ENCODE measurements at regions not wholly inside any gene's neighbourhood (a gene's known extent, or its start where the extent isn't known, plus 50 kb on each side); places are given as distances from the start of the nearest gene placed in this dataset.

- no peak for DNase-seq
Observed at GRCh38 chr4:11765849-11766453, 337.3 kb upstream of the HS3ST1 start.

DNA sequence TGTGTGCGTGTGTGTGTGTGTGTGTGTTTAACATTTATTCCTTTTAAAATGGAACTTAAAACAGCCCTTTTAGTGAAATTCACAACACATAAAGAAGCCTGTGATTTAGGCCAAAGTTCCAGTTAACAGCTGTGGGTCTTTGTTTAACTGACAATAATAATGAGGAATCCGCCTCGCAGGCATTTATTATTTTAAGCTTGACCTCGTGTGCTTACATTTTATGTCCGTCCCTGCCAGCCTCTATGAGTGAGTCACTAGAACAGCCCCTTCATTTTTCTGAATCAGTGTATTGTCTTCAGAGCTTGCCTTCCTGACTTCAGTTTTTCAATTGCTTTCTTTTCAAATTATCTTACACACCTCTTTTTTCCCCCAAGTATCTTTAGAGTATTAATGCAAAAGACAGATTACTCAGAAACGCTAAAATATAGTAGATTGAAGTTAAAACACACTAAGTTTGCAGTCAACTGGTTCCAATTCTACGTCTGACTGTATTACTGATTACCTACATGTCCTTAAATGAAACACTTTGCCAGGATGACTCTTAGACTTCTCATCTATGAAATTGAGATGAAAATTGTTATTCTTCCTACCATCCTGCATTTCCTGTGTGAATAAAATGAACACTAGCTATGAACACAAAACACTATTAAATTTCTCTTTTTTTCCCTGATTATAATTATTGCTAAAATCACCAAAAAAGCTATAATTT is 319.6 kb upstream of the HS3ST1 start:
- DNase-seq = no peak

GRCh38 chr4:11746734-11747133 is 318.0 kb upstream of the HS3ST1 start:
- no peak for DNase-seq

DNA sequence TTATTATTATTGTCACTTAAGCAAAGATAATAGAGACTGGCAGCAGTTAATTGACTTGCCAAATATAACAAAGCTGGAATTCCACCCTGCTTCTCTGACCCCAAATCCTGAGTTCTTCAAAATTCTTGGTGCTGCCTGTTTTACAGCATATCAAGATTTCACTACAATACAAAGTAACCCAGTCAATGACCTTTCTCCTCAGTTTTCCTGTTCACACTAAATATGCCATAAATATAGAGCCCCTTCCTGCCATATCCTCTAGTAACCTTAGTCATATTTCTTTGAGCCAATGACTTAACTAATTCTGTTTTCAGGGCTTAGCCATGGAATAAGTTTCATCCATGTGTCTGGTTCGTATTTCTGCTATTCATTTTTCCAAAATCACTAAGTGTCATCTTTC is 315.3 kb upstream of the HS3ST1 start:
- DNase-seq = no peak

- DNase-seq = no peak
Observed at GRCh38 chr4:11743236-11743635, 314.5 kb upstream of the HS3ST1 start.

DNA sequence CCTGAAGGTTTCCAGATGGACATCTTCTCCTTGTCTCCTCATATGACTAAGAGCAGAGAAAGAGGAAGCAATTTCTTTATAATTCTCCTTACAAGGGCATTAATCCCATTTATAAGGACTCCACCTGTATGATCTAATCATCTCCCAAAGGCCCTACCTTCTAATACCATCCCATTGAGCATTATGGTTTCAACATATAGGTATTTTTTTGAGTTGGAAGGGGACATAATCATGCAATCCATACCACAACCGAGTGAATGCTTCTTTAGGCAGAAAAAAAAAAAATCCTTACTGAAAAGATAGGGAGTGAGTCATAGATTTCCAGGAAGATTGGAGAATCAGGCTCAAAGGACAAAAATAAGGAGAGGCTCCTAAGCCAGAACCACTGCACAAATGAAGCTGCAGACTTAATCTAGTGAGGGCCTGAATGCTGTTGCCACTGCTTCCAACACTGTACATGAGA is 312.5 kb upstream of the HS3ST1 start:
- no peak for DNase-seq

- DNase-seq = no peak
Observed at GRCh38 chr4:11739992-11740391, 311.3 kb upstream of the HS3ST1 start.

GRCh38 chr4:11736978-11737377 is 308.3 kb upstream of the HS3ST1 start:
- DNase-seq = no peak

GRCh38 chr4:11735651-11736050 is 307.0 kb upstream of the HS3ST1 start:
- no peak for DNase-seq

DNA sequence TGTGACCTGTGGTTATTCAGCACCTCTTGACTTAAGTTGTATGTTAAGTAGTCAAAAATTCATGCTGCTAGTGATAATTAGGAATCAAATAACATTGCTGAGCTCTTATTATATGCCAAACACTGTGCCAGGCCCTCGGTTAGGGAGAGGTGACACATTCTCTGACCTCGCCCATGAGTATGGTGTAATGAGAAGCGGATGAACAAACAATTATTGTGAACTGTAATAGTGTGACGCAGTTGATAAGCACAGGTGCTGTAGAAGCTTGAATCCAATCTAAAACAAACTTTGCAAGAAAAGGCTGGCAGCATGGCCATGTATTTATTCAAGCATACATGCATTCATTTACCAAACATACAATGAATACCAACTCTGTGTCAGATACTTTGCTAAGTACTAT is 303.5 kb upstream of the HS3ST1 start:
- DNase-seq = no peak

- DNase-seq = no peak
Observed at GRCh38 chr4:11730545-11730944, 301.9 kb upstream of the HS3ST1 start.

GRCh38 chr4:11729548-11729947 is 300.9 kb upstream of the HS3ST1 start:
- no peak for DNase-seq

- DNase-seq = no peak
Observed at GRCh38 chr4:11727903-11728564, 299.3 kb upstream of the HS3ST1 start.

- DNase-seq = no peak
Observed at GRCh38 chr4:11724731-11725130, 296.0 kb upstream of the HS3ST1 start.

DNA sequence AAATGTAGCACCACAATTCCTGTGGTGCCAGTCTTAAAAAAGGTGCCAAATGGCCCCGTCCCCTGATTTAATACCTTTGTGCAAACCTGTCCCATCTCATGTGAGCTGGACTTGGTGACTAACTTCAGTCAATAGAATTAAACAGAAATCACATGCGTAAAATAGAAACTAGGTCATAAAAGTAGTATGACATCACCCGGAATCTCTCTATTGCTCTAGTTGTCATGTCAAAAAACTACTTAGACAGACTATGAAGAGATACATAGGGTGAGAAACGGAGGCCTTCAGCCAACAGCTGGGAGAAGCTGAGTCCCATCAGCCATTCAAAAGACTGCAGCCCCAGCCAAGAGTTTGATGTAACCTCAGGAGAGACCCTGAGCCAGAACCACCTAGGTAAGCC is 293.5 kb upstream of the HS3ST1 start:
- DNase-seq = no peak

DNA sequence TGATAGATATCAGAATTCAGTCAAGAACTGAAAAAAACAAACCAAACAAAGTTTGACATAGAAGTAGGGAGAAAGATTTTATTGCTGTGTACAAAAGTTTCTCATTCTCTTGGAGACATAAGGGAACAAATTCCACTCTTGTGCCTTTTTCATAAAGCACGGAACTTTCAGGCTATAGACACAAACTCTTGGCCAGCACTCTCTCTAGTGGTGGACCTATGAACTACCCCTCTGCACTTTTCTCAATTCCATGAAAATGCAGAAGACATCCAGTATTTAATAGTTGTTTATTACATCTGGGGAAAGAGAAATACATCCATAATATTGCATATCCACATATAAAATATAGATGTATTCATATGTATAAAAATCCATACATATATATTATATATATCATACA is 291.6 kb upstream of the HS3ST1 start:
- no peak for DNase-seq

GRCh38 chr4:11719879-11720278 is 291.2 kb upstream of the HS3ST1 start:
- no peak for DNase-seq

- no peak for DNase-seq
Observed at GRCh38 chr4:11715753-11716521, 287.2 kb upstream of the HS3ST1 start.

DNA sequence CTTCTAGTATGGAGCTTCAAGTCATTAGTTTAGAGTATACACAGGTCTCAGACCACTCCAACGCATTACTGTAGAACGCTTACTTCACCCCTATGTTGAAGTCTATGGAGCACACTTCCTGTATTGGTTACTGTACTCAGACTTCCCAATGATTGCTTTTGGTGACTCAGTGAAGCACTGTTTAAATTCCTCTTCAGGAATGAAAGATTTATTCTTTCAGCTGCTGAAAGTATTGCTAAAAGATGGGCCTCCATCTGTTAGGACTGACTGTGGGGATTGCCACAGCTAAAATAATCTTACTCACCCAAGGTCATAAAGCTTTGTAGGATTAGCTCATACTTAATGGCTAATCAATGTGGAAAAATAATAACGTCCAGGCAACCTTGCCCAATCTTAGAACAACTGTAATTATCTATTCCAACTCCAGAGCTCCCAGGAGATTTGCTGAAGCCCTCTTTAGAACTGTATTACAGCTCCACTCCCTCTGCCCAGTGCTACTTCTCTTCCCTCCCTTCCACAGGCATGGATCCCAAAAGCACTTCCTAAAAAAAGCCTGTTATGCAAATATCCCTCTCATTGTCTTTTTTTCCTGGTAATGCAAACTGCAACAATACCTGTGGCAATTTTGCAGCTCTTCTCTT is 281.9 kb upstream of the HS3ST1 start:
- no peak for DNase-seq

GRCh38 chr4:11704186-11704830 is 275.6 kb upstream of the HS3ST1 start:
- DNase-seq = no peak

GRCh38 chr4:11702886-11703557 is 274.3 kb upstream of the HS3ST1 start:
- no peak for DNase-seq

Data from muscle of arm (tissue), 1 donor.